Liver (tissue), 7 donors: ENCODE measurements at regions not wholly inside any gene's neighbourhood (a gene's known extent, or its start where the extent isn't known, plus 50 kb on each side); places are given as distances from the start of the nearest gene placed in this dataset.

ENCODE experiments used
- DNase-seq: peaks from one replicate; pipeline ENCODE4 v3.0.0-alpha.2; 2017; ENCODE audit warnings: low spot score
- H3K27ac ChIP-seq, 2 donors: one replicate each; pipeline ENCODE4 v1.7.0; 2013; ENCODE audit warnings: inconsistent platforms in 2 of 2, low read length in 2 of 2, control low read depth in 1 of 2, low read depth in 1 of 2, mild to moderate bottlenecking in 1 of 2
- H3K27me3 ChIP-seq, 4 donors: one replicate each; pipeline versions ENCODE4 v1.6.1 to v1.7.0; 2013; ENCODE audit warnings: low read length in 3 of 4, inconsistent platforms in 1 of 4, mild to moderate bottlenecking in 1 of 4, moderate library complexity in 1 of 4; ENCODE audit not compliant: control insufficient read depth in 4 of 4, insufficient read depth in 4 of 4
- H3K36me3 ChIP-seq, 4 donors: one replicate each; pipeline versions ENCODE4 v1.6.1 to v1.7.0; 2013; ENCODE audit warnings: low read length in 3 of 4, mild to moderate bottlenecking in 3 of 4, low read depth in 1 of 4, moderate library complexity in 1 of 4; ENCODE audit not compliant: control insufficient read depth in 4 of 4, insufficient read depth in 3 of 4
- H3K4me1 ChIP-seq, 4 donors: one replicate each; pipeline versions ENCODE4 v1.6.1 to v1.7.0; 2013; ENCODE audit warnings: low read length in 3 of 4, mild to moderate bottlenecking in 3 of 4, moderate library complexity in 1 of 4; ENCODE audit not compliant: control insufficient read depth in 4 of 4, insufficient read depth in 4 of 4
- H3K4me3 ChIP-seq, 3 donors: one replicate each; pipeline versions ENCODE4 v1.6.1 to v1.7.0; 2013; ENCODE audit warnings: low read length in 3 of 3, control low read depth in 1 of 3, low read depth in 1 of 3, mild to moderate bottlenecking in 1 of 3
- H3K9ac ChIP-seq, 2 donors: one replicate each; pipeline ENCODE4 v1.7.0; 2013; ENCODE audit warnings: low read length in 2 of 2, mild to moderate bottlenecking in 2 of 2, moderate library complexity in 2 of 2, control low read depth in 1 of 2, low read depth in 1 of 2
- H3K9me3 ChIP-seq, 4 donors: one replicate each; pipeline versions ENCODE4 v1.6.1 to v1.7.0; 2013; ENCODE audit warnings: low read length in 3 of 4; ENCODE audit not compliant: control insufficient read depth in 4 of 4
- EGR1 ChIP-seq, 2 donors: IDR thresholded peaks; 2 replicates each; pipeline ENCODE4 v1.6.1; 2016 to 2018; ENCODE audit warnings: antibody characterized with exemption in 2 of 2, low read depth in 2 of 2
- FOXA2 ChIP-seq: IDR thresholded peaks from 2 replicates; pipeline ENCODE4 v1.6.1; 2016; ENCODE audit warnings: antibody characterized with exemption
- HNF4A ChIP-seq, 2 donors: conservative IDR thresholded peaks; 2 replicates each; pipeline ENCODE4 v1.6.1; 2016; ENCODE audit warnings: antibody characterized with exemption in 2 of 2, mild to moderate bottlenecking in 2 of 2
- NR2F2 ChIP-seq: IDR thresholded peaks from 2 replicates; pipeline ENCODE4 v1.6.1; 2016; ENCODE audit warnings: antibody characterized with exemption
- SP1 ChIP-seq: IDR thresholded peaks from 2 replicates; pipeline ENCODE4 v1.6.1; 2018; ENCODE audit warnings: antibody characterized with exemption, mild to moderate bottlenecking
- WGBS: extraction: QIAGEN DNeasy Blood & Tissue Kit; methylation state at CpG from one replicate; pipeline ENCODE4 v1.1.7; 2013; 5-methylcytosine and 5-hydroxymethylcytosine counted together
- TF ChIP-seq, protein P1 (sequence below): IDR thresholded peaks from 2 replicates; pipeline ENCODE4 v1.6.1; 2016; ENCODE audit warnings: antibody characterized with exemption
- TF ChIP-seq, protein P2 (sequence below): IDR thresholded peaks from 2 replicates; pipeline ENCODE4 v1.6.1; 2016; ENCODE audit warnings: antibody characterized with exemption
- TF ChIP-seq, protein P3 (sequence below): IDR thresholded peaks from 2 replicates; pipeline ENCODE4 v1.6.1; 2016; ENCODE audit warnings: antibody characterized with exemption, mild to moderate bottlenecking
- TF ChIP-seq, protein P4 (sequence below): IDR thresholded peaks from 2 replicates; pipeline ENCODE4 v1.6.1; 2016; ENCODE audit warnings: antibody characterized with exemption
- donor health status: healthy.
- donor health status: healthy.
- donor health status: healthy.
- donor health status: healthy.

DNA sequence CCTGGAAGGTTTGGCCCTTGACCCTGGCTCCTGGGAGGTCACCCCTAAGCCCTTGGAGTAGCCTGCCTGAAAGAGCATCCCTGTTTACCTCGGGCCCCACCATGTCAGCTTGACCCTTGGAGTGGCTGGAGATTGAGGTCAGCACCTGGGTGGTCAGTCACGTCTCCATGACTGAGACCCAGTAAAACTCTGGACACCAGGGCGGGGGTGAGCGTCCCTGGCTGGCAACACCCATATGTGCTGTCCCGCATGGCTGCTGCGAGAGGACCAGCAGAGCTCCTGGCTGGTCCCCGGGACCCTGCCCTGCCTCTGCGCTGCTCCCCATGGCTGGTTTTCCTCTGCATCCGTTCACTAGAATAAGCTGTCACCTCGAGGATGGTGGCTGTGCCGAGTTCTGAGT lies 91.2 kb downstream of the RBFOX3 start:
- TF ChIP-seq EGR1 (IDR thresholded peaks at IDR 0.05; ENCODE audit: low read depth in 2 of 2), result no peak
- TF ChIP-seq HNF4A (conservative IDR thresholded peaks at IDR 0.05), result no peak
- TF ChIP-seq SP1, result no peak
- TF ChIP-seq, protein P1, sequence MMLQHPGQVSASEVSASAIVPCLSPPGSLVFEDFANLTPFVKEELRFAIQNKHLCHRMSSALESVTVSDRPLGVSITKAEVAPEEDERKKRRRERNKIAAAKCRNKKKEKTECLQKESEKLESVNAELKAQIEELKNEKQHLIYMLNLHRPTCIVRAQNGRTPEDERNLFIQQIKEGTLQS, result no peak
- TF ChIP-seq, protein P2, sequence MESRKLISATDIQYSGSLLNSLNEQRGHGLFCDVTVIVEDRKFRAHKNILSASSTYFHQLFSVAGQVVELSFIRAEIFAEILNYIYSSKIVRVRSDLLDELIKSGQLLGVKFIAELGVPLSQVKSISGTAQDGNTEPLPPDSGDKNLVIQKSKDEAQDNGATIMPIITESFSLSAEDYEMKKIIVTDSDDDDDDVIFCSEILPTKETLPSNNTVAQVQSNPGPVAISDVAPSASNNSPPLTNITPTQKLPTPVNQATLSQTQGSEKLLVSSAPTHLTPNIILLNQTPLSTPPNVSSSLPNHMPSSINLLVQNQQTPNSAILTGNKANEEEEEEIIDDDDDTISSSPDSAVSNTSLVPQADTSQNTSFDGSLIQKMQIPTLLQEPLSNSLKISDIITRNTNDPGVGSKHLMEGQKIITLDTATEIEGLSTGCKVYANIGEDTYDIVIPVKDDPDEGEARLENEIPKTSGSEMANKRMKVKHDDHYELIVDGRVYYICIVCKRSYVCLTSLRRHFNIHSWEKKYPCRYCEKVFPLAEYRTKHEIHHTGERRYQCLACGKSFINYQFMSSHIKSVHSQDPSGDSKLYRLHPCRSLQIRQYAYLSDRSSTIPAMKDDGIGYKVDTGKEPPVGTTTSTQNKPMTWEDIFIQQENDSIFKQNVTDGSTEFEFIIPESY, result no peak
- TF ChIP-seq NR2F2, result no peak
- H3K27ac ChIP-seq, result no peak overlapping the region
- no peak for DNase-seq
- H3K9me3 ChIP-seq, result no peaks in the 10 kb centered on the region
- WGBS, result 62% methylated on average over 11 of the region's 11 CpGs
- no peak overlapping the region for H3K4me3 ChIP-seq
- H3K36me3 ChIP-seq, result no peaks in the 10 kb centered on the region
- H3K4me1 ChIP-seq, result no peaks in the 10 kb centered on the region
- H3K9ac ChIP-seq, result no peak overlapping the region
- peaks cover 0 to 4% (median 1%) of the 10 kb centered on the region in 4 donors for H3K27me3 ChIP-seq

DNA sequence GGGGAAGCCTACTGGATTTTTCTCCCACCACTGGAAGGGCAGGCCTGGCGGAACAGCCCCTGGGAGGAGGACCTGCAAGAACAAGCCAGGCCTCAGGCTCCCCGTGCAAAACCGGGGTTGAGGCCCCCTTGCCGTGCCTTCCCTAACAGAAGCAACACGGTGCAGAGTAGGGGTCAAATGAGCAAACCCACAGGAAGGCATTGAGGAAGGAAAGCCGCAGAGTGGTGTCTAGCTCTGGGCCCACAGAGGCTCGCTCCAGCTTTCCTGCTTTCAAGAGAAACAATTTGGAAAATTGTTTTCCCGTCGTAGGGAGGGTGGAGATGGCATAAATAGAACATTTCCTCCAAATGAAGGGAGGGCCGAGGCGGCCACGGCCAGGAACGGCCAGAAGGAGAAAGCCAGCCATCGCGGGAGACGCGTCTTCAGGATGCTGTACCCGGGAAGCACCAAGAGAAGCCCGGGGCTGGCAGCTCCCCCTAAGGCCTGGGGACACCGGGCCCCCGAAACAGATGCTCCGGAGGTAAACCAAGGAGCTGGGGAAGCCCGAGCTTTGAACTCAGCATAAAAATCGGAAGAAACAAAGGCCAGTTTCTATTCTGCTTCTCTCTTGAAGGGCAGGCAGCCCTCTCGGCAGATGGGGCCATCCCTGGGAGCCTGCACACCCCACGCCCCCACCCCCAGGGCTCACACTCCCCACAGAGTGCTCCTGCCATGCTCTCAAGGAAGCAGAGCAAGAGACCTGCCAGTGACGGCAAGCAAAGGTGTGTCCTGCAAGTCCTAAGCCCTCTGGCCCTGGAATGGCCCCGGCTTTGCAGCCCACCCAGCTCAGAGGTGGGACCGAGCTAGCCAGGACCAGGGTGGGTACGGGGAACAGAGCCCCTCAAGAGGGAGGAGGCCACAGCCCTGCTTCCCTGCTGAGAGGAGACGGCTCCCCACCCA lies 92.0 kb downstream of the RBFOX3 start:
- Histone ChIP-seq H3K27ac (no peak overlapping the region), H3K9ac (no peak overlapping the region), H3K9me3 (no peaks in the 10 kb centered on the region), H3K36me3 (no peaks in the 10 kb centered on the region), H3K4me3 (no peak overlapping the region), H3K27me3 (peaks cover 0 to 2% (median 0%) of the 10 kb centered on the region in 4 donors), H3K4me1 (no peaks in the 10 kb centered on the region)
- no peak for DNase-seq
- no peak for TF ChIP-seq FOXA2
- TF ChIP-seq, protein P3, sequence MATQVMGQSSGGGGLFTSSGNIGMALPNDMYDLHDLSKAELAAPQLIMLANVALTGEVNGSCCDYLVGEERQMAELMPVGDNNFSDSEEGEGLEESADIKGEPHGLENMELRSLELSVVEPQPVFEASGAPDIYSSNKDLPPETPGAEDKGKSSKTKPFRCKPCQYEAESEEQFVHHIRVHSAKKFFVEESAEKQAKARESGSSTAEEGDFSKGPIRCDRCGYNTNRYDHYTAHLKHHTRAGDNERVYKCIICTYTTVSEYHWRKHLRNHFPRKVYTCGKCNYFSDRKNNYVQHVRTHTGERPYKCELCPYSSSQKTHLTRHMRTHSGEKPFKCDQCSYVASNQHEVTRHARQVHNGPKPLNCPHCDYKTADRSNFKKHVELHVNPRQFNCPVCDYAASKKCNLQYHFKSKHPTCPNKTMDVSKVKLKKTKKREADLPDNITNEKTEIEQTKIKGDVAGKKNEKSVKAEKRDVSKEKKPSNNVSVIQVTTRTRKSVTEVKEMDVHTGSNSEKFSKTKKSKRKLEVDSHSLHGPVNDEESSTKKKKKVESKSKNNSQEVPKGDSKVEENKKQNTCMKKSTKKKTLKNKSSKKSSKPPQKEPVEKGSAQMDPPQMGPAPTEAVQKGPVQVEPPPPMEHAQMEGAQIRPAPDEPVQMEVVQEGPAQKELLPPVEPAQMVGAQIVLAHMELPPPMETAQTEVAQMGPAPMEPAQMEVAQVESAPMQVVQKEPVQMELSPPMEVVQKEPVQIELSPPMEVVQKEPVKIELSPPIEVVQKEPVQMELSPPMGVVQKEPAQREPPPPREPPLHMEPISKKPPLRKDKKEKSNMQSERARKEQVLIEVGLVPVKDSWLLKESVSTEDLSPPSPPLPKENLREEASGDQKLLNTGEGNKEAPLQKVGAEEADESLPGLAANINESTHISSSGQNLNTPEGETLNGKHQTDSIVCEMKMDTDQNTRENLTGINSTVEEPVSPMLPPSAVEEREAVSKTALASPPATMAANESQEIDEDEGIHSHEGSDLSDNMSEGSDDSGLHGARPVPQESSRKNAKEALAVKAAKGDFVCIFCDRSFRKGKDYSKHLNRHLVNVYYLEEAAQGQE, result no peak
- WGBS, result 55% methylated on average over 31 of the region's 31 CpGs

DNA sequence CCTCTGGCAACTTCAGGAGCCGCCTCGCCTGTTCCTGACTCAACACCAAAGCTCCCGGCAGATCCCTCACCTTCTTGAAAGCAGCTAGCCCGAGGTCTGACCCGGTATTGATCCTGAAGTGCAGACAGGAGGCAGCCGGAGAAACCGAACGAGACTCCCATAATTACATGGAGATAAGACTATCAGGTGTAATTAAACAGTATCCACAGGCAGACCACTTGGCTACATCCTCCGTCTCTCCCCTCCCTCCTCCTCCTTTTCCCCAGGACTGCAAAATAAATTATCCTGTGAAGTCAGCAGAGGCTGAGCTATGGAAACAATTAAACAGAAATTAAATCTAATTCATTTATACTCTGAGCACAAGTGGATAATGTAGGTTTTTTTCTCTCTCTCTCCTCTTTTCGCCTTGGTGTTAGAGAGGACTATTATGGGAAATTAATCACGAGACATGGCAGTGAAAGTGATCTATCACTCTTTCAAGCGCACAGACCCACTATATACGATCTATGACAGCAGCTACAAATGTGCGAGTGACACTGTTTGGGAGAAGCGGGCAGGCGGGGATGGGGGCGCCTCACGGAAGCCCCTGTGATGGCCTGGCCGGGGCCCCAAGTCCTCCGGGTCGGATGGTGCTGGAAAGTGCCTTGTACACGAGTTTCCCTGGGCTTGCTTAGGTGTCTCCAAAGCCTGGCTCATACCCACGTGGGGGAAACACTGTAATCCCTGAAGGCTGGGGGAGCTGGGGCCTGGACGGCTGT lies 92.8 kb downstream of the RBFOX3 start:
- WGBS, result 50% methylated on average over 24 of the region's 24 CpGs
- H3K9ac ChIP-seq, result no peak overlapping the region
- TF ChIP-seq NR2F2 (no peak), FOXA2 (no peak), HNF4A (conservative IDR thresholded peaks at IDR 0.05) (no peak)
- TF ChIP-seq, protein P4, sequence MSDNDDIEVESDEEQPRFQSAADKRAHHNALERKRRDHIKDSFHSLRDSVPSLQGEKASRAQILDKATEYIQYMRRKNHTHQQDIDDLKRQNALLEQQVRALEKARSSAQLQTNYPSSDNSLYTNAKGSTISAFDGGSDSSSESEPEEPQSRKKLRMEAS, result no peak
- TF ChIP-seq, protein P3, result no peak
- no peak overlapping the region for H3K4me3 ChIP-seq
- peaks cover 0 to 3% (median 1%) of the 10 kb centered on the region in 4 donors for H3K9me3 ChIP-seq
- peaks cover 0 to 3% (median 1%) of the 10 kb centered on the region in 4 donors for H3K27me3 ChIP-seq
- no peak overlapping the region for H3K27ac ChIP-seq
- no peaks in the 10 kb centered on the region for H3K36me3 ChIP-seq
- no peak for DNase-seq
- H3K4me1 ChIP-seq, result no peaks in the 10 kb centered on the region
